Skin epidermis (tissue), 12 donors: ENCODE measurements at regions not wholly inside any gene's neighbourhood (a gene's known extent, or its start where the extent isn't known, plus 50 kb on each side); places are given as distances from the start of the nearest gene placed in this dataset.

Source experiments
- H3K27ac ChIP-seq, 21 experiments: fragments of 200-600 bp; sonication (generic) in 11 of 21; one replicate each; pipeline ENCODE4 v1.5.0; 2020; ENCODE audit warnings: mild to moderate bottlenecking in 3 of 21, inconsistent platforms in 2 of 21, moderate library complexity in 2 of 21
- H3K4me3 ChIP-seq, 7 experiments: fragments of 200-600 bp; sonication (generic) in 2 of 7; one replicate each; pipeline ENCODE4 v1.5.0; 2020; ENCODE audit warnings: inconsistent platforms in 2 of 7, mild to moderate bottlenecking in 2 of 7, moderate library complexity in 1 of 7

- no peak overlapping the region for H3K27ac ChIP-seq
- no peak overlapping the region for H3K4me3 ChIP-seq
These were observed 316.2 kb downstream of the STIM2 start for GRCh38 chr4:27176881-27177280.

- Histone ChIP-seq H3K4me3 (no peak overlapping the region), H3K27ac (no peak overlapping the region)
These were observed 317.4 kb downstream of the STIM2 start for GRCh38 chr4:27178061-27178460.

- Histone ChIP-seq H3K4me3 (no peak overlapping the region), H3K27ac (no peak overlapping the region)
These were observed 321.1 kb downstream of the STIM2 start for GRCh38 chr4:27181693-27182092.

- Histone ChIP-seq H3K4me3 (no peak overlapping the region), H3K27ac (no peak overlapping the region)
These were observed 321.6 kb downstream of the STIM2 start for GRCh38 chr4:27182211-27182610.

DNA sequence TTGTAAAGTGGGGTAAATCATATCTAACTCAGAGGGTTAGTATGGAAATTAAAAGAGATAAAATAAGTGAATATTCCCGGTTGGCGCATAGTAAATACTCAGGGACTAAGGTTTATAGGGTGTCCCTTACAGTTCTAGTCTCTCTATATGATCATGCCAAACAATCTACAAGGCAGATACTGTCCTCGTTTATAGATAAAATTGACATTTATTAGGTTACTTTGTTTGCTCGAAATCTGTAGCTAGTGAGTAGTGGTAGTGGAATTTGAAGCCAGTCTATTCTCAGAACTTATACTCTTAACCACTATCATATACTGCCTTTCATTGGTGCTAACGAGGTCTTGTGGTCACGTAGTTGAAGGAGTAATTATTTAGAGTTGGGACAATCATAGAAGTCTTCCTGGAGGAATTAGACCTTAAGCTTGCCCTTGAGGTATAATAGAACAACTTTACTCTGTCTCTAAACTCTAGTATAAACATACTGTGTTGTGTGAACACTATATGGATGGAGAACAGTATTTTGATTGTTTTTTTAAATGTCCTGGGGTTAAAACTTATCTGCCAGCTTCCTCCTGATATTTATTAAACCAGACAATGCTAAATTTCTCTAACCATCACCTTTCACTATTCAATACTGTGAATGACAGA lies 324.0 kb downstream of the STIM2 start:
- H3K27ac ChIP-seq: no peak overlapping the region

GRCh38 chr4:27186710-27187109 lies 326.1 kb downstream of the STIM2 start:
- no peak overlapping the region for H3K27ac ChIP-seq
- no peak overlapping the region for H3K4me3 ChIP-seq

More for the DNA sequence above, 324.0 kb downstream of the STIM2 start:
- H3K4me3 ChIP-seq: no peak overlapping the region

DNA sequence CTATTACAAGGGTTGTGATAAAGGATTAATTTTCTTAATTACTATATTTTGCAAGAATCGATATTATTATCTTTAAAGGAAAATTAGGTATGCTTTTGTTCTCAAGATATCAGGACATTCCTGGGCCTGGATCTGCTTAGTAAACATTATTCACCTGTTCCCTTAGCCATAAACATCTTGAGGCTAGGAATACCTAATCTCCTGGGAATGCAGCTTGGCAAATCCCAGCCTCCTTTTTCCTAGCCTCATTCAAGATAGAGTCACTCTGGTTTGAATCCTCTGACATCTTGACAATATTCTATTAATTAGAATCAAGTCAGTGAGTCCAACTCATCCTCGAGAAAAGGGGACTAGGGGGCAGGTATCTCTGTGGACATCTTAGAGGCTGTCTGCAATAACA lies 327.1 kb downstream of the STIM2 start:
- H3K27ac ChIP-seq: no peak overlapping the region
- no peak overlapping the region for H3K4me3 ChIP-seq

- Histone ChIP-seq H3K4me3 (no peak overlapping the region), H3K27ac (no peak overlapping the region)
These were observed 329.0 kb downstream of the STIM2 start for GRCh38 chr4:27189683-27190082.

DNA sequence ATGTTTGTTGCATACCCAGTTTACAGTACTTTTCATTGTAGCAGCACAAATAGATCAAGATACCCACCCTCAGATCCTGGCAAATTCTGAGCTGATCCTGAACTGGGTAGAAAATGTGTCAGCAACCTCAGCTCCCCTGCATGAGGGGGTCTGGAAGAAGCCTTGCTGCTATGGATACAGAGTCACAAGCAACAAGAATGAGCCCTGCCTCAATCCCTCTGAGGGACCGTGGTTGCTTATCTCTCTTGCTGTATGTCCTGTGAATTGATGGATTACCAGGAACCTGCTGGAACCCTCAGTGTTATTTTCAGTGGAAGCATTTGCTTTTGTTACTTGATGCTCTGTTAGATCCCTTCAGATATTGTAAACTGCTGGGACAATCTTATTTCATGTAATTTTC lies 331.0 kb downstream of the STIM2 start:
- H3K27ac ChIP-seq: no peak overlapping the region
- no peak overlapping the region for H3K4me3 ChIP-seq

DNA sequence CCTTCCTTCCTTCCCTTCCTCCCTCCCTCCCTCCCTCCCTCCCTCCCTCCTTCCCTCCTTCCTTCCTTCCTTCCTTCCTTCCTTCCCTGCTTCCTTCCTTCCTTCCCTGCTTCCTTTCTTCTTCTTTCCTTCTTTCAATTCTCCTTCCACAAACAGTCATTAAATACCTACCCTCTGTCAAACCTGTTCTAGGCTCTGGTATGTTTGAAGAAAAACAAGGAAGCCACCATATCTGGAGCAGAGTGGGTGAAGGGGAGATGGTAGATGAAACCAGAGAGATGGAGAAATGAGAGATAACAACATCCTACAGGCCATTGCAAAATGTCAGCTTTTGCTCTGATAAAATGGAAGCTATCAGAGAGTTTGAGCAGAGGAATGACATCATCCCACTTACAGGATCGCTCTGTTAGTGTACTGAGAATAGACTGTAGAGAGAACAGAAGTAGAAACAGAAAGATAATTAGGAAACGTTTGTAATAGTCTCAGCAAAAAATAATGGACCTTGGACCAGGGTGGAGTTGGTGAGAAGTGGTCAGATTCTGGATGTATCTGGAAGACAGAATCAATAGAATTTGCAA lies 334.0 kb downstream of the STIM2 start:
- Histone ChIP-seq H3K4me3 (no peak overlapping the region), H3K27ac (no peak overlapping the region)

DNA sequence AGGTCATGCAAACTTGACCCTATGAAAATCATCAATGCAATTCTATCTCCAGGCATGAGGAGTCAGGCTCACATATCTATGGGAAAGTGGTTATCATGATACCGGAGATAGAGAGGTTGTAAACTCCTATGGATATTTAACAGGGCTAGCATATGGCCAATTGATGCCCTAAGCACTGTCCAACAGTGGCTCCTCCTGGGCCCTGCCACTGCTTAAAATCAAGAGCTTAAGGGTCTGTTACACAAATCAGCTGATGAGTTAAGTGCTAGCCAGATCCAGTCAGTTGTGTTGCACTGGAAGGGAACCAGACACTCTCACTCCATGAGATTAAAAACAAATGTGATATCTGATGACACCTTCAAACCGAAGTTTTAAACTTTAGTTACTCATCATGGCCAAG lies 337.6 kb downstream of the STIM2 start:
- H3K27ac ChIP-seq: no peak overlapping the region
- no peak overlapping the region for H3K4me3 ChIP-seq

DNA sequence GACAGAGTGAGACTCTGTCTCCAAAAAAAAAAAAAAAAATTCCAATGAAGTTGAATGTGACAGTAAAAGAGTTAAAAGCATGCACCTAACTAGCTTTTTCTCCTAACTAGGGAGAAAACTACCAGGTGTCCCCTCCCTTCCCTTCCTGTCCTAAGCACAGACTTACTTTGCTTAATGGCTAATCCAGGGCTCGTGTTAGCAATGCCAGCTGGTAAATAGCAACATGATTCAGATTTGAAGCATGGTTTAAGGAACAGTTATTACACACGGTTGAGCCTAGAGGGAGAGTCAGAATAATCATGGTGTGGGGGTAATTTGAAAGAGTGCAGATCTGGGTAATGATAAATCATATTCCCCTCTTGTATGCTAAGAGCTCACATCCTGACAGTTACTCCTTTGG lies 338.3 kb downstream of the STIM2 start:
- no peak overlapping the region for H3K4me3 ChIP-seq
- H3K27ac ChIP-seq: no peak overlapping the region

GRCh38 chr4:27206009-27206408 lies 345.4 kb downstream of the STIM2 start:
- no peak overlapping the region for H3K4me3 ChIP-seq
- H3K27ac ChIP-seq: no peak overlapping the region

GRCh38 chr4:27210956-27211355 lies 350.3 kb downstream of the STIM2 start:
- no peak overlapping the region for H3K4me3 ChIP-seq
- no peak overlapping the region for H3K27ac ChIP-seq

GRCh38 chr4:27214010-27214409 lies 353.4 kb downstream of the STIM2 start:
- H3K4me3 ChIP-seq: no peak overlapping the region
- H3K27ac ChIP-seq: no peak overlapping the region

DNA sequence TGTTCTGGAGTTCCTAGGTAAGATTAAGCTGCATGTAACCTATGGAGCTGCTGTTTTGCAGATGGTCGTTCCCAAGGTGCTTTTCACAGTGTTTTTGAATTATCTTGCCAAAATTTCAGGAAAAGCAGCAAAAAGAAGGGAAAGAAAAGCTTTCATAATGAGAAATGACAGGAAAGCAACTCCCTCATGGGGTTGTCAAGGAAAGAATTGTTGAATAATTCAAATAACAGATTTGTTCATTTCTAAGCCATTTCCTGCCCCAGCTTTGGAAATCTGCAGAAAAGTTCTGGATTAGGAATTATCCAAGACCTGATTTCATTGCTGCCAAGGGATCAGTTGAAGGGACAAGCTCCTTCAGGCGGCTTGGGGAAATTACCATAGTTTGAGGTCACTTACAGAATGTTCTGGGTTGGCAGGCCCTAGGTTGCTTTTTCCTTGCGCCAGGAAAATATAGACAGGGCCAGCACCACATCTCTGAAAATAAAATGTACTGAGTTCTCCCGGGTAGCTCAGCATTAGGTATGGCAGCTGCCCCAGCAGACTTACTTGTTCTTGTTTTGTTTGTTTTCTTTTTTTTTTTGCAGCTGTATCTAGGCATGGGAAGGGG lies 354.7 kb downstream of the STIM2 start:
- no peak overlapping the region for H3K4me3 ChIP-seq
- H3K27ac ChIP-seq: no peak overlapping the region

DNA sequence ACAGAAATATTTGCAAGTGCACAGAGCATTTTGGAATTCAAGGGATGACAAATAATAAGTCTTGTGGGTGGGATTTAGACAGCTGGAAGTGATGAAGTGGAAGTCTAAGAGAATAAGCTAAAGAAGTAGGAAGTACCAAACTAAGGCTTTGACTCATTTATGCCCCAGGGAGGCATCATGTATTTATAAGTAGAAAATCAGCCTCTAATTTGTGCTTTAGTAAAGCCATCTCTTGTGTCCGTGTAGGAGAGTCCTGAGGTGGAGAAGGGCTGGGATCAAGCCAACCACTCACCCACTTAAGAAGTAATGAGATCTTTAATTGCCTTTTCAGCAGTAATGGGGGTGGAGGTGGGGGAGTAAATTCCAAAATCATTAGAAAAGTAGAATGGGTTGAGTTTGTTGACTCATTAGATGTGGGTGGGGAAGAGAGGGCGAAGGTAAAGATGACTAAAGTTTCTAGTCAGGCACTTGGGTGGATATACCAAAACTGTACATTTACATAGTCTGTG lies 356.7 kb downstream of the STIM2 start:
- Histone ChIP-seq H3K27ac (no peak overlapping the region), H3K4me3 (no peak overlapping the region)

- Histone ChIP-seq H3K27ac (no peak overlapping the region), H3K4me3 (no peak overlapping the region)
These were observed 357.4 kb downstream of the STIM2 start for GRCh38 chr4:27218013-27218412.

GRCh38 chr4:27223326-27223725 lies 362.7 kb downstream of the STIM2 start:
- H3K27ac ChIP-seq: no peak overlapping the region
- H3K4me3 ChIP-seq: no peak overlapping the region

DNA sequence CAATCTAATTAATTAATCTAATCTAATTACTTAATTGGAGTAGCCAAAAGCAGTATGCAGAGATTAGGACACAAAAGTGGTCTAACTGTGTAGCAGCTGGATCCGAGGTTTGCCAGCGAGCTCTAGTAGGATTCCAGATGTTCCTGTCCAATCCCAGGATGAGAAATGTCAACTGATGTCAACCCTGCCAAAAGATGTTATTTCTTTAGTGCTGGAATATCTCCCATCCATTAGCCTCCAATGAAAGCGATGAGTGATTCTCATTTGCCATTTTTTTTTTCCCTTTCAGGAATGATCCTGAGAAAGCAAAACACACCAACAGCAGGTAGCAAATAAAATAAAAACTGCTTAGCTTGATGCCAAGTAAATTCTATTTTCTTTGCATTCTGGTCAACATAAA lies 372.9 kb downstream of the STIM2 start:
- no peak overlapping the region for H3K27ac ChIP-seq
- H3K4me3 ChIP-seq: no peak overlapping the region

DNA sequence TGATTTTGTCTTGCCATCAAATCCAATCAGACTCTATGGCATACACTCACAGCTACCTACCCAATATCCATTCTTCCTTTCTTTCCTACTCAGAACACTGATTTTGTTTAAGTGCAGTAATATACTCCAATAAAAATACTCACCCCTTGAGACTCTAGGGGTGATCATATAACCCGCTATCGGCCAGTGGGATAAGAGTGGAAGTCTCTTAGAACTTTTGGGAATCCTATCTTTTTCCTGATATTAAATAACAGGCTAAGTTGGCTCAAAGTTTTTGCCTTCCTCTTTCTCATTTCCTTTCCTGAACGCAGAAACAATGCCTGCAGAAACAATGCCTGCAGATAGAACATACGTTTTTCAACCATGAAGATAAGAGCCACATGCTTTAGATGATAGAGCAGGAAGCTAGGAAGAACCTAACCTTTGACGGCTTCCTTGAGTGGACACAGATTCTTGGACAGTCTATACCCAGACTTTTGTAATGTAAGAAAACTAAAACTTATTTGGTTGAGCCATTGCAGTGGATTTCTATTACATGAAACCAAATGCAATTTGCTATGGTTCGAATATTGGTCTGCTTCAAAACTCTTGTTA lies 373.8 kb downstream of the STIM2 start:
- Histone ChIP-seq H3K4me3 (no peak overlapping the region), H3K27ac (no peak overlapping the region)
